GM12878 (cell line): ENCODE measurements at regions not wholly inside any gene's neighbourhood (a gene's known extent, or its start where the extent isn't known, plus 50 kb on each side); places are given as distances from the start of the nearest gene placed in this dataset.

Experiments used
- ATF7 ChIP-seq: fragments of 450-650 bp; IDR thresholded peaks from 2 replicates; pipeline ENCODE4 v1.6.1; 2016; ENCODE audit warnings: low read depth, mild to moderate bottlenecking
- CEBPB ChIP-seq, 2 experiments: fragments of 150-350 bp in 1 of 2; IDR thresholded peaks; 2 replicates each; pipeline ENCODE4 v1.6.1; 2012 to 2014; ENCODE audit warnings: low read depth in 2 of 2, low read length in 2 of 2, borderline replicate concordance in 1 of 2, inconsistent platforms in 1 of 2
- CTCF ChIP-seq, 3 experiments: IDR thresholded peaks in 2 of 3; conservative IDR thresholded peaks in 1 of 3; 2 replicates each; pipeline ENCODE4 v1.5.1; 2011; ENCODE audit warnings: low read depth in 3 of 3, low read length in 3 of 3, mild to moderate bottlenecking in 3 of 3, control low read depth in 2 of 3, moderate library complexity in 2 of 3, inconsistent platforms in 1 of 3, mixed read lengths in 1 of 3; ENCODE audit not compliant: control insufficient read depth in 2 of 3, insufficient read depth in 1 of 3; ENCODE audit errors: extremely low read depth in 1 of 3
- EZH2 ChIP-seq: IDR thresholded peaks from 2 replicates; pipeline ENCODE4 v1.6.1; 2012; ENCODE audit warnings: low read depth, mild to moderate bottlenecking, control low read depth, inconsistent platforms, low read length, borderline replicate concordance; ENCODE audit not compliant: control insufficient read depth
- JUNB ChIP-seq: IDR thresholded peaks from 2 replicates; pipeline ENCODE4 v1.6.1; 2016; ENCODE audit warnings: antibody characterized with exemption, mild to moderate bottlenecking
- POLR2A ChIP-seq: IDR thresholded peaks from 2 replicates; pipeline ENCODE4 v1.6.1; 2011; ENCODE audit warnings: low read depth, mild to moderate bottlenecking, low read length
- POLR2AphosphoS5 ChIP-seq: IDR thresholded peaks from 2 replicates; pipeline ENCODE4 v1.6.1; 2011; ENCODE audit warnings: mild to moderate bottlenecking, low read length, inconsistent platforms
- SIN3A ChIP-seq: IDR thresholded peaks from 2 replicates; pipeline ENCODE4 v1.6.1; 2012; ENCODE audit warnings: low read depth, low read length, improper control_type of control experiment
- SMC3 ChIP-seq: IDR thresholded peaks from 2 replicates; pipeline ENCODE4 v1.6.1; 2011; ENCODE audit warnings: low read length, improper control_type of control experiment, borderline replicate concordance
- TARDBP ChIP-seq: IDR thresholded peaks from 2 replicates; pipeline ENCODE4 v1.6.1; 2016; ENCODE audit warnings: borderline replicate concordance
- USF1 ChIP-seq: IDR thresholded peaks from 2 replicates; pipeline ENCODE4 v1.6.1; 2011; ENCODE audit warnings: borderline replicate concordance, low read depth, mild to moderate bottlenecking, moderate library complexity, mixed read lengths, low read length; ENCODE audit not compliant: insufficient read depth; ENCODE audit errors: extremely low read length
- TF ChIP-seq, protein P1 (sequence below): IDR thresholded peaks from 2 replicates; pipeline ENCODE4 v1.6.1; 2012; ENCODE audit warnings: mild to moderate bottlenecking, low read depth, low read length

GRCh38 chr5:9724707-9725106 lies 94.6 kb upstream of the TAS2R1 start:
- TF ChIP-seq, protein P1, sequence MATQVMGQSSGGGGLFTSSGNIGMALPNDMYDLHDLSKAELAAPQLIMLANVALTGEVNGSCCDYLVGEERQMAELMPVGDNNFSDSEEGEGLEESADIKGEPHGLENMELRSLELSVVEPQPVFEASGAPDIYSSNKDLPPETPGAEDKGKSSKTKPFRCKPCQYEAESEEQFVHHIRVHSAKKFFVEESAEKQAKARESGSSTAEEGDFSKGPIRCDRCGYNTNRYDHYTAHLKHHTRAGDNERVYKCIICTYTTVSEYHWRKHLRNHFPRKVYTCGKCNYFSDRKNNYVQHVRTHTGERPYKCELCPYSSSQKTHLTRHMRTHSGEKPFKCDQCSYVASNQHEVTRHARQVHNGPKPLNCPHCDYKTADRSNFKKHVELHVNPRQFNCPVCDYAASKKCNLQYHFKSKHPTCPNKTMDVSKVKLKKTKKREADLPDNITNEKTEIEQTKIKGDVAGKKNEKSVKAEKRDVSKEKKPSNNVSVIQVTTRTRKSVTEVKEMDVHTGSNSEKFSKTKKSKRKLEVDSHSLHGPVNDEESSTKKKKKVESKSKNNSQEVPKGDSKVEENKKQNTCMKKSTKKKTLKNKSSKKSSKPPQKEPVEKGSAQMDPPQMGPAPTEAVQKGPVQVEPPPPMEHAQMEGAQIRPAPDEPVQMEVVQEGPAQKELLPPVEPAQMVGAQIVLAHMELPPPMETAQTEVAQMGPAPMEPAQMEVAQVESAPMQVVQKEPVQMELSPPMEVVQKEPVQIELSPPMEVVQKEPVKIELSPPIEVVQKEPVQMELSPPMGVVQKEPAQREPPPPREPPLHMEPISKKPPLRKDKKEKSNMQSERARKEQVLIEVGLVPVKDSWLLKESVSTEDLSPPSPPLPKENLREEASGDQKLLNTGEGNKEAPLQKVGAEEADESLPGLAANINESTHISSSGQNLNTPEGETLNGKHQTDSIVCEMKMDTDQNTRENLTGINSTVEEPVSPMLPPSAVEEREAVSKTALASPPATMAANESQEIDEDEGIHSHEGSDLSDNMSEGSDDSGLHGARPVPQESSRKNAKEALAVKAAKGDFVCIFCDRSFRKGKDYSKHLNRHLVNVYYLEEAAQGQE = no peak
- TF ChIP-seq USF1 = no peak
- TF ChIP-seq SIN3A = no peak
- TF ChIP-seq POLR2A = no peak
- no peak for TF ChIP-seq JUNB
- TF ChIP-seq ATF7 = no peak
- TF ChIP-seq SMC3 = no peak
- no peak for TF ChIP-seq POLR2AphosphoS5
- TF ChIP-seq CTCF (IDR thresholded peaks at IDR 0.05 in 2 of 3, conservative IDR thresholded peaks at IDR 0.05 in 1 of 3; ENCODE audit: control insufficient read depth in 2 of 3, extremely low read depth in 1 of 3, insufficient read depth in 1 of 3, low read depth in 3 of 3, low read length in 3 of 3) = no peak
- TF ChIP-seq CEBPB (IDR thresholded peaks at IDR 0.05; ENCODE audit: borderline replicate concordance in 1 of 2, low read depth in 2 of 2, low read length in 2 of 2) = no peak
- no peak for TF ChIP-seq EZH2
- no peak for TF ChIP-seq TARDBP
